HG03025 (cell line): ENCODE measurements at regions not wholly inside any gene's neighbourhood (a gene's known extent, or its start where the extent isn't known, plus 50 kb on each side); places are given as distances from the start of the nearest gene placed in this dataset.
"Not testable (repeated sequence)": the region's sequence is repeated elsewhere in the genome, so short reads cannot be mapped to it uniquely, and the experiment has no call there.

ENCODE experiments used
- ATAC-seq: cut with Tn5 transposase; IDR thresholded peaks from one replicate; pipeline ENCODE4 v1.9.1; 2021; ENCODE audit warnings: mild to moderate bottlenecking, moderate library complexity; ENCODE audit not compliant: unreplicated experiment, low FRiP score

DNA sequence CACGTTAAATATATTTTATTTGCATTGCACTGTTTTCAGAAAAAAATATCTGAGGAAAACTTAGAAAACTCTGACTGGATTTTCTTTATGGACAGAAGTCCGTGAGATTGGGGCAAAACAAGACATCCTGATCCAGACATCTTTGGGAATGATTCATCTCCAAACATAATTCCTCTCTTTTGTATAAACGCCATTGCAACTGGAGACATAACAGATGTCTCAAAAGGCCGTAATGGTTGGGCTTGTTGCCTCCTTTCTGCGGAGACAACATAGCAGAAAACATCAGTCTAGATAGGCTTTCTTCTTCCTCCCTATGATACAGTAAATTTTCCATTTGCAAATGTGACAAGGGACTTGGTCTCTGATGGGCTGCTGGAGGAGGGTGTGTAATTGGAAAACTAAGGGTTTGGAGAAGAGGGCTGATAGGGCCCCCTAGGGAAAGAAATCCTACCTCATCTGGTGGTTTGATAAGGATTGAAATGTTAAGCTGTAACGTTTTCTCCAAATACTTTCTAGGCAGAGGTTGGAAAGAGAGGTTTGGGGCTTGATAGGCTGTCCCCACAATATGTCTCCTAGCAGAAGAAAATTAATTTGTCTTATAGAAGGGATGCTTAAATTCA is 631.5 kb upstream of the ST8SIA4 start:
- no peak for ATAC-seq

DNA sequence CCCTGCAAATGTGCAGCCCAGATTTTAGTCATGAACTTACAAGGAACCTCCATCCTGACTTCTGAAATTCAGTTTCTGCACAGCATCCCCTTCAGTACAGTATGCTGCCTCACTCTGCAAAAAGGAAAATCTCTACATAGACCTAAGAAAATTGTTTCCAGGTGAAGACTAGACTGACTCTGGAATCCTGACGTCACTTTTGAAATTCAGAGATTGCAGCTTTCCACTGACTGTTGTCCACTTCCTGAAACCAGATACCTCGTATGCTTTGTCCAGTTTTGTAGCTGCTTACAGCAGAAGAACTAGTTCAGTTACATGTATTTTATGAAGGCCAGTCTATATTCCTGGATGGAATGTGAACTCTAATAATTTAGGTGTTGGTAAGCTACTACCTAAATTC is 629.3 kb upstream of the ST8SIA4 start:
- ATAC-seq: no peak

DNA sequence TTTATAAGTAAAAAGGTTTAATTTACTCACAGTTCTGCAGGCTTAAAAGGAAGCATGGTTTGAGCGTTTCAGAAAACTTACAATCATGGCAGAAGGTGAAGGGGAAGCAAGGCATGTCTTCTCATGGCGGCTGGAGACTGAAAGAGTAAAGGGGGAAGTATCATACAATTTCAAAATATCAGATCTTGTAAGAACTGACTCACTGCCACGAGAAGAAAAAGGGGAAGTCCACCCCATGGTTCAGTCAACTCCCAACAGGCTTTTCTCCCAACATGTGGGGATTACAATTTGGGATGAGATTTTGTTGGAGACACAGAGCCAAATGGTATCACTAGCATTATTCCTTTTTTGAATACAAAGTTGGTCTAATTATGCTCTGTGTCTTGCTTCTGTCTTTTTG is 627.9 kb upstream of the ST8SIA4 start:
- ATAC-seq: no peak

DNA sequence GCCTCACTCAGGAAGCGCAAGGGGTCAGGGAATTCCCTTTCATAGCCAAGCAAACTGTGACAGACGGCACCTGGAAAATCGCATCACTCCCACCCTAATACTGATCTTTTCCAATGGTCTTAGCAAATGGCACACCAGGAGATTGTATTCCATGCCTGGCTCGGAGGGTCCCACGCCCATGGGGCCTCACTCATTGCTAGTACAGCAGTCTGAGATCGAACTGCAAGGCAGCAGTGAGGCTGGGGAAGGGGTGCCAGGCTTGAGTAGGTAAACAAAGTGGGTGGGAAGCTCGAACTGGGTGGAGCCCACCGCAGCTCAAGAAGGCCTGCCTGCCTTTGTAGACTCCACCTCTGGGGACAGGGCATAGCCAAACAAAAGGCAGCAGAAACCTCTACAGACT is 626.0 kb upstream of the ST8SIA4 start:
- ATAC-seq: not testable (repeated sequence)

DNA sequence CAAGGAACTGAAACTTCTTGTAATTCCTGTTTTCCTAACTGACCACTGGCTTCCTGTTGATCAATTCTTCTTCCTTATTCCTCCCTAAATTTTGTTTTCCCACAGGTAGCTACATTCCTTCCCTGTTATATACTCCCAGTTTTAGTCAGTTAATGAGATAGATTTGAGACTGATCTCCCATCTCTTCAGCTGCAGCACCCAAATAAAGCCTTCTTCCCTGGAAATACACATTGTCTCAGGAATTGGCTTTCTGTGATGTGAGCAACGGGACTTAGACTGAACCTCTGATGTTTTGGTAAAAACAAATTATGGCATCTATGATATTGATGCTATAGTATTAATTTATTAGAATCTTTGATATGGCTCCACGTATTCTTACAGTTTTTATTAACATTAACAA is 617.3 kb upstream of the ST8SIA4 start:
- ATAC-seq: no peak

DNA sequence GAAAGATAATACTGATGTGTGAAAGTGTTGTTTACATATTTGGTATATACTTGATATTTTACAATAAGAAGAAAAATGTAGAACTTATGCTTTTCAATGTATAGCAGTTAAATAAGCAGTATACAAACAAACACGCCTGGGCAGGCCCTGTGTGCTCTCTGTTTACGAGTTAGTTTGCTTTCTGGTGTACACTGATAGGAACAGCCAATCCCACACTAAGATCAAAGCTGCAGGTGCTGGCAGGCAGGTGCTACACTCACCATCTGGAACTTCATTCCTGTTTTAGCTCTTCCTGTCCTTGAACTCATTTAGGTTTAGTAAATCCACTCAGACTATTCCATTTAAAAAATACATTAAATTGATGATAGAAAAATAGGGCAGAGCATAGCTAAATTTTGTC is 614.7 kb upstream of the ST8SIA4 start:
- no peak for ATAC-seq

DNA sequence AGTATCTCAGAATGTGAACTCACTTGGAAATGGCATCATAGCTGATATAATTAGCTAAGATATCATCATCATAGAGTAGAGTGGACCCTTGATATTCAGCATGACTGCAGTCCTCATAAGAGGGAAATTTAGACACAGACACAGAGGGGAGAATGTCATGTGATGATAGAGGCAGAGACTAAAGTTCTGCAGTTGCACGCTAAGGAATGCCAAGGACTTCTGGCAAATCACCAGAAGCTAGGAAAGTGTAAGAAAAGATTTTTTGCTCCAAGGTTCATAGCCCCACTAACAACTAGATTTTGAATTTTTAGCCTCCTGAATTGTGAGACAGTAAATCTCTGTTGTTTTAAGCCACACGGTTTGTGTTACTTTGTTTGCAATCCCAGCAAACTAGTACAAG is 612.6 kb upstream of the ST8SIA4 start:
- no peak for ATAC-seq

DNA sequence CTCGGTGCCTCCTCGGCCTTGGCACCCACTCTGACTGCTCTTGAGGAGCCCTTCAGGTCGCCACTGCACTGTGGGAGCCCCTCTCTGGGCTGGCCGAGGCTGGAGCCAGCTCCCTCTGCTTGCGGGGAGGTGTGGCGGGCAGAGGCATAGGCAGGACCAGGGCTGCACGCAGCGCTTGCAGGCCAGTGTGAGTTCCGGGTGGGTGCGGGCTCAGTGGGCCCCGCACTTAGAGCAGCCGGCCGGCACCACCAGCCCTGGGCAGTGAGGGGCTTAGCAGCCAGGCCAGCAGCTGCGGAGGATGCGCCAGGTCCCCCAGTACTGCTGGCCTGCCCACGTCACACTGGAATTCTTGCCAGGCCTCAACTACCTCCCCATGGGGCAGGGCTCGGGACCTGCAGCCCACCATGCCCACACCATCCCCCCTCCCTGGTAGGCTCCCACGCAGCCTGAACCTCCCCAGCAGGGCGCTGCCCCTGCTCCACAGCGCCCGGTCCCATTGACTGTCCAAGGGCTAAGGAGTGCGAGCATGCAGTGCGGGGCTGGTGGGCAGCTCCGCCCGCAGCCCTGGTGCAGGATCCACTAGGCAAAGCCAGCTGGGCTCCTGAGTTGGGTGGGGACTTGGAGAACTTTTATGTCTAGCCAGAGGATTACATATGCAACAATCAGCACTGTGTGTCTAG is 602.9 kb upstream of the ST8SIA4 start:
- no peak for ATAC-seq

DNA sequence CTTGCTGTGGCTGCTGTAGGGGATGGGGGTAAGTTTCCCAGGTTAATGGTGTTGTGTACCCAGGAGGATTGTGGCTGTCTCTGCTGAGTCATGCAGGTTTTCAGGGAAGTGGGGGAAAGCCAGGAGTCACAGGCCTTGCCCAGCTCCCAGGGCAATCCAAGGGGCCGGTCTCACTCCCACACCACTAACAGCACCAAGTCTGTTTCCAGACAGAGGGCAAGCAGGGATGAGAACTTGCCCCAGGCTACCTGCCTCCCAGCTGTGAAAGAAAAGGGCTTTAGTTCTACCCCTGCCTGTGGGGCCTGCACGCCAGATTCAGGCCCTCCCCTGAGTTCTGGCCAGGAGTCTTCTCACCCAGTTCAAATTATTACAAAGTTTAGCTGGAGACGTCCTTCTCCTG is 579.8 kb upstream of the ST8SIA4 start:
- ATAC-seq: no peak

DNA sequence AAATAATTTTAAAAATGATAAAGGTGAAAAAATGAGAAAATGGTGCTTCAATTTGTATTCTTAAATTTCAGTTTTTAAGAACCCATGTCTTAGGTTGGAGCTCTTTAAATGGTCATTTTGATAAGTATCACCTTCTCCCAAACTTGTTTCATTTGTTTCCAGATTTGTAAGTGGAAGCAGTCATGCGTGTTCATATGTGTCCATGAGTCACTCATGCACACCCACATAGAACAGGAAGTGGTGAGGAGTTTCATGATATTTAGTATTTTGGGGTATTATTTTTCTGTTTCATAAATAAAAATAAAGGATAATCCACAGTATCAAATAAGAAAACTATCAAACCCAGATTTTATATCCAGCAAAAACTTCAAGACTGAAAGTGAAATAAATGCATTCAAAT is 570.4 kb upstream of the ST8SIA4 start:
- no peak for ATAC-seq

DNA sequence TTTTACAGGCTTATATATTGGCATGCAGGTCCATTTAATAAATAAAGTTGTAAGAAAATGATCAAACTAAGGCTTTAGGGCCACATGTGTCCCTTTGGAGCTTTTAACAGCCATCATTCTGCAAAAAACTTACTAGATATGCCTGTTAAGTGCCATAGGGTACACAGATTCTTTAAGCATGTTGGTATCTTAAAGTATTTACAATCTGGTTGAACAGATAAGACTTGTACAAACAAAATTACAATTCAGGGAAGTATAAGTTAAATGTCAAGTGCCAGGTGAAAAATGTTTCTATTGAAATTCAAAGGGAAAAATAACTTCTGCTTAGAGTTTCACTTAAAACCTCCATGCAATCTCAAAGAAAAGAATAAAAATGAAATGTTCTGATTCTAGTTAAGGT is 558.4 kb upstream of the ST8SIA4 start:
- no peak for ATAC-seq

DNA sequence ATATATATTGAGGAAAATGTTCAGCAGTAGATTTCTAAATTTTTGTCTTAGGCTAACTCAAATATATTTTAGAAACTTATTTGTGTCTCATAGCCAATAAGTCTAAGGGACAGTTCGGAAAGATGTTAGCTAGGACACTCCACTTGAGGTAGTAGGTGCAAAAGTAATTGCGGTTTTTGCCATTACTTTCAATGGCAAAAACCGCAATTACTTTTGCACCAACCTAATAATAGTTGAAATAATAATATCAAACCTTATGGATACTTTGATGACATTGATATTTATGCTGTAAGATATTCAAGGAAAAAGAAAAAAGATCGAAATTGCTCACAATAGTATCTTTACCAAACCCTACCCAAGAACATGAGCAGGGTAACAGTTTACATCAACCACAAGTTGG is 555.5 kb upstream of the ST8SIA4 start:
- no peak for ATAC-seq

DNA sequence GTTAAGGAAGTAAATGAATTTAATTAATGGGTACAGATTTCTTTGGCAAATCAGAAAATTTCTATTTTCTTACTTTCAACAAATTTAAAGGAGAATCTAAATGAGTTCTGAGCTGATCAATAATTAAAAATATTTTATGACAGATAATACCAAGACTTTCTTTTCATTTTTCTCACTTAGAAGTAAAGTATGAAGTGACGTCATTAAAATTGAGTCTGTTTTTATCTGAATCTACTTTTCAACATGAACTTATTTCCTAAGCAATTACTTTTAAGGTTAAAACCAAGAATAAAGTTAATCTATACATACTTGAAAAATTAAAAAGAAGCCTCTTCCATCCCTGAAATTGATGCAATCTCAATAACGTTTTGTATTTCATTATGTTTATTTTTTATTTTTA is 552.8 kb upstream of the ST8SIA4 start:
- no peak for ATAC-seq

DNA sequence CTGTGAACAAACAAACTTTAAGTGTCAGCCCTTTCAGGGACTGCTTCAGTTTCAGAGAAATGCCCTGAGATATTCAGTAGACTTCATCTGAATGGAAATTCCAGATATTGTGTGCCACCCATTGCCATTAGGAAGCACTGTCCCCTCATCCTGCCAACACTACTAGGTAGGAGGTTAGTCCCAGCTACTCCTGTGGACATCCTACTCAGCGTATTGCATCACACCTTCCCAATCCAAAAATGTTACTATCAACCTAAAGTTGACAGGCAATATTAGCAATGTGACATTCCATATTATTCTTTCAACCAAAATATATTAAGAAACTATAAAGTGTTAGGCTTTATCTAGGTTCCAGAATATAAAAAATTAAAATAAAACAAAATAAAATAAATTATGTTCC is 552.0 kb upstream of the ST8SIA4 start:
- no peak for ATAC-seq

DNA sequence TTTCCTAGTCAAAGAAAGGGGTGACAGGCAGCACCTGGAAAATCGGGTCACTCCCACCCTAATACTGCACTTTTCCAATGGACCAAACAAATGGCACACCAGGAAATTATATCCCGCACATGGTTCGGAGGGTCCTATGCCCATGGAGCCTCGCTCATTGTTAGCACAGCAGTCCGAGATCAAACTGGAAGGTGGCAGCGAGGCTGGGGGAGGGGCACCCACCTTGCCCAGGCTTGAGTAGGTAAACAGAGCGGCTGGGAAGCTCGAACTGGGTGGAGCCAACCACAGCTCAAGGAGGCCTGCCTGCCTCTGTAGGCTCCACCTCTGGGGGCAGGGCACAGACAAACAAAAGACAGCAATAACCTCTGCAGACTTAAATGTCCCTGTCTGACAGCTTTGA is 539.2 kb upstream of the ST8SIA4 start:
- not testable (repeated sequence) for ATAC-seq

DNA sequence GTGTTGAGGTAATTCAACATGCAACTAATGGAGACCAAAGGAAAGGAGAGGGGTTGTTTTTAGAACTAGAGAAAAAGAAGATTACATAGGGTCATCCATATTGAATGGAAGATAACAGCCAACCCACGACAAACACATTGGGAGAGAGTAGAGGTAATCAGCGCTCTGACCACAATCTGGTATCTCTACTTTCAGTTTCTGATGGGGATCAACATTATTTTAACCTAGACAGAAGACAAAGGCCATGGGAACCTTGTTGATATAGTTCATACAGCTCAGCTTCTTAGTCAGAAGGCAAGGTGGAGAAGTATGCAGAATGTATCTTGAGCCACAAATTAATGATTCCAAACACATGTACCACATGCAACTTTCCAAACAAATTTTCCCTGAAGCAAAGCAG is 537.1 kb upstream of the ST8SIA4 start:
- no peak for ATAC-seq

DNA sequence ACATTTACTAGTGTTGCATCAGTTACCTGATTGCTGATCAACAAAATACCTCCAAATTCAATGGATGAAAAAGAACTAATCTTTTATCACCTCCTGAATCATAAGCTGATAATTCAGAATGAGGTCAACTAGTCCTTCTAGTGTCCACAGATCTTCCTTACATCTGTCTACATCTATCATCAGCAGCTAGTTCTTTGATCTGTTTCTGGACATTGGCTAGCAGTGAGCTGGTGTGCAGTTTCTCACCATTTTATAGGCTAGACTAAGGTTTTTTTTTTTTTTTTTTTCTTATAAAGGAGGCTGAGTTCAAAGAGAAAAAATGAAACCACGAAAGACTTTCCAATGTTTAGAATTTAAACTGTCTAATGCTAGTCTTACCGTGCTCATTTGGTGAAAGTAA is 534.3 kb upstream of the ST8SIA4 start:
- no peak for ATAC-seq

DNA sequence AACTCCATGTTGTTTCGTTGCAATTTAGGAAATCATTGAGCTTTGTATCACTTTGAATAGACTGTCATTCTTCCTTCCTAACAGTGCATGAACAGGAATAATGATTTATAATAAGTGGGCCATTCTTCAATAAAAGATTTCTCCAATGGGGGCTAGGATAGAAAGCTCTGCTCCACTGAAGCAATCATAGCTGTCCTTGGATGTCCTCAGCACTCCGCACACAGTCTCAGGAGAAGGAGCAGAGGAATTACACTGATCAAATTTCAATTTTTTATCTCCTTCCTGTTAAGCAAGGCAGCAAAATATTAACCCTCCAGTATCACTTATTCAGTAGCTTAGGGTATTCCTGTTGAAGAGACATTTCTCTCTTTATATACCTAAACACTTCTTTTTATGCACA is 532.7 kb upstream of the ST8SIA4 start:
- no peak for ATAC-seq

DNA sequence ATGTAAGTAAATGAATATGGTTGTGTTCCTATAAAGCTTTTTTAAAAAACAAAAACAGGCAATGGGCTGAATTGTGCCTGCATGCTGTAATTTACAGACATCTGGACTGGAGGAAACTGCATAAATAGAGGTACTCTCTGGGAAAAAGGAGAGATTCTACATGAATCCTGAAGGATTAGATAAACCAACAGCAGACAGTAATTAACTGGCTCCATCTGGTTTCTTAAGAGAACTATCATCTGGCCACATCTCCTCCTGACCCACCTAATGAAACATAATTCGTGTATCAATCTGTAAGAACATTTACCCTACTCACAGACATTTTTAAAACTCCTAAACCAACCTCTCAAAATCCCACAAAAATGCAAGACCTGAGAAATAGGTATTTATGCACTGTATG is 528.1 kb upstream of the ST8SIA4 start:
- ATAC-seq: no peak

DNA sequence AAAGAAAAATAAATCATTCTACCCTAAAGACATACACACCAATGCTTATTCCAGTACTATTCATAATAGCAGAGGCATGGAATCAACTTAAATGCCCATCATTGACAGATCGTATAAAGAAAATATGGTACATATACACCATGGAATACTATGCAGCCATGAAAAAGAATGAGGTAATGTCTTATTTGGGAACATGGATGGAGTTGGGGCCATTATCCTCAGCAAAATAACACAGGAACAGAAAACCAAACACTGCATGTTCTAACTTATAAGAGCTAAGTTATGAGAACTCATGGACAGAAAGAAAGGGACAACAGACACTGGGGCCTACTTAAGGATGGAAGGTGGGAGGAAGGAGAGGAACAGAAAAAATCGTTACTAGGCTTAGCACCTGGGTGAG is 527.5 kb upstream of the ST8SIA4 start:
- ATAC-seq: no peak

DNA sequence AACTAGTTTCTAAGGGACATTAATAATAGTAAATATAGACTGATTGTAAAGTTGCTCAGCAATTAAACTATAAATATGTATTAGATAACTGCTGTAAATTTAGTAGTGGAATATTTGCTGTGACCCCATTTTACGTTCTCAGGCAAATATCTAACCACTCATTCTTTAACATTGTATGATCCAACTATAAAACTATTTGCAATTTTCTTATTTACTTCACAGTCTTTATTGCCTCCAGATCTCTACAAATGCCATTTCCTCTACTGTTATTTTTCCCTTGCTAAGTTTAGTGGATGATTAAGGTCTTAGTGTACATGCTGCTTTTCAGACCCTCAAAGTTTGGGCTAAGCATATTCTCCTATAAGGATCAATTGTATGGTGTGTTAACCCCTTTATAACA is 526.2 kb upstream of the ST8SIA4 start:
- no peak for ATAC-seq

DNA sequence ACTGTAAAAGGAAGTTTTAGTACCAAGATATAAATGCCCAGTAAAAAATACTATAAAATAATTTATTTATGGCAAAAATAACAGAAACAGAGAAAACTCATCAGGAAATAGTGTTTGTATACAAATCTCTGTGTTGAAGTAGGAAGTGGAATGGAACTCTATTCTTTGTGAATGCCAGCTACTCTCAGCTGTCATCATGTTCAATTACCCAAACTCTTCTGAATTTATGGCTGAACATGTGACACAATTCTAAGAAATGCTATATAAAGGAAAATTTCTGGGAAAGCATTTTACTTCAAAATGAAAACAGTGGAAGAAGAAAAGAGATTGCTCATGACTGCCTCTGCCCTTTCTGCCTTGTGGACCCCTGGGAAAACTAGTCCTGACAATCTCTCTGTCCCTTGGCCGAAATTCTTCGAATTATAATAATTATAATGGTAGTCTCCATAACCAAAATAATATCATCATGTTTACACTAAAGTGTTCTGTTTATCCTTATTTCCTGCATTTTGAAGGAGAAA is 522.3 kb upstream of the ST8SIA4 start:
- no peak for ATAC-seq
